Central memory CD8-positive, alpha-beta T cell (primary cell): ENCODE measurements at regions not wholly inside any gene's neighbourhood (a gene's known extent, or its start where the extent isn't known, plus 50 kb on each side); places are given as distances from the start of the nearest gene placed in this dataset.

Source experiments
- ATAC-seq: fragments of 150-1000 bp; cut with Tn5 transposase; replicated peaks from 2 replicates; pipeline ENCODE4 v1.10.0; 2022; ENCODE audit warnings: mild to moderate bottlenecking, moderate FRiP score, moderate number of reproducible peaks; ENCODE audit not compliant: poor library complexity, severe bottlenecking; ENCODE audit errors: extremely low read depth
- DNase-seq, 2 donors: peaks; one replicate each; pipeline ENCODE4 v3.0.0; 2021; ENCODE audit warnings: low spot score in 2 of 2
- H3K27ac Mint-ChIP-seq: one replicate; pipeline ENCODE4 v1.8.0; 2022; ENCODE audit warnings: low read depth, mild to moderate bottlenecking, moderate library complexity, mixed read lengths
- H3K27me3 Mint-ChIP-seq: one replicate; pipeline ENCODE4 v1.8.0; 2022; ENCODE audit warnings: mixed read lengths
- H3K36me3 Mint-ChIP-seq: one replicate; pipeline ENCODE4 v1.8.0; 2022; ENCODE audit warnings: mild to moderate bottlenecking, moderate library complexity, mixed read lengths; ENCODE audit not compliant: insufficient read depth
- H3K4me1 Mint-ChIP-seq: one replicate; pipeline ENCODE4 v1.8.0; 2022; ENCODE audit warnings: mixed read lengths
- H3K4me3 Mint-ChIP-seq: one replicate; pipeline ENCODE4 v1.8.0; 2022; ENCODE audit warnings: mild to moderate bottlenecking, moderate library complexity, mixed read lengths
- H3K9me3 Mint-ChIP-seq: one replicate; pipeline ENCODE4 v1.8.0; 2022; ENCODE audit warnings: mixed read lengths

DNA sequence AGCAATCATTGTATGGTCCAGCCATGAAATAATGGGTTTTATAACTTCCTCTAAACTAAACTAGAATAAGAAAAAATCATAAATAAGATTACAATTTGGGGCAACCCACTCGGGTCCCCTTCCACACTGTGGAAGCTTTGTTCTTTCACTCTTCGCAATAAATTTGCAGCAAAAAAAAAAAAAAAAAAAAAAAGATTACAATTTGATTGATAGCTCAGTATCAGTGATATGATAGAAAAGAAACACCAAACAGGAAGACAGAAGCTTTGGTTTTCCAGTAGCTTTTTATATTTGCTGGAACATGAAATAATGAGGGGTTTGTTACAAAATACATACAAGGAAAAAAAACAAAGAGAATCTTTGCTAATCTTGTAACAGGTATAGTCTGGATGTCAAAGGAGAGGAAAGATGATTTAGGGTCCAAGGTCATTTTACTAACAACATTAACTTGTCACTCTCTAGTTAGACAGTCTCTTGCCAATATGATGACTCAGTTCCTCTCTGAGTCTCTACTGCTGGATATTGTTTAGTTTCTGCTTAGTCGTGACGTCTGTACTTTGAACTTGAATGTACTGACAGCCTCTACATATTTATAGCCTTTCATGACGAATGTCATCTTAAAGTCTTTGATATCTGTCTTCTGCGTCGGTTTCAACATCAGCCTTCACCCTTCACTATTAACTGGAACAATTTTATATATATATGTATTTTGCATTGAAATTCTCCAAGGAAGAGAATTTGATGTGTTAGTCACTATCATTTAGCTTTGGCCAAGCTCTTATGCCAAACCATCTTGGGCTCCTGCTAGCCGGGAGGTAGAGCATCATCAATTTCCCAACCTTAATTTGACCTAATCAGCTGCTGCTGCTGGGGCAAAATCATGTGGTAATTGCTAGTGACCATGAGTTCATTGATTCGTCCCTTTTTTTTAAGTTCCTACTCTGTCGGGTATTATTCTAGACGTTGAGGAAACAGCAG, 213.1 kb upstream of the STXBP5 start:
- H3K27ac Mint-ChIP-seq = no peak overlapping the region
- no peaks in the 10 kb centered on the region for H3K4me1 Mint-ChIP-seq
- H3K4me3 Mint-ChIP-seq = no peak overlapping the region
- no peaks in the 10 kb centered on the region for H3K9me3 Mint-ChIP-seq
- no peaks in the 10 kb centered on the region for H3K36me3 Mint-ChIP-seq
- H3K27me3 Mint-ChIP-seq = no peaks in the 10 kb centered on the region
- ATAC-seq (no peak), DNase-seq (no peak)

- Mint-ChIP-seq H3K36me3 (no peaks in the 10 kb centered on the region), H3K27ac (no peak overlapping the region), H3K27me3 (no peaks in the 10 kb centered on the region), H3K4me1 (no peaks in the 10 kb centered on the region), H3K4me3 (no peak overlapping the region), H3K9me3 (no peaks in the 10 kb centered on the region)
- DNase-seq = no peak
- no peak for ATAC-seq
Measured at GRCh38 chr6:146997062-146997461, 207.2 kb upstream of the STXBP5 start.

GRCh38 chr6:146999766-147000165, 204.5 kb upstream of the STXBP5 start:
- no peak for DNase-seq
- H3K27ac Mint-ChIP-seq = no peak overlapping the region
- H3K4me3 Mint-ChIP-seq = no peak overlapping the region
- H3K36me3 Mint-ChIP-seq = no peaks in the 10 kb centered on the region
- no peaks in the 10 kb centered on the region for H3K9me3 Mint-ChIP-seq
- no peaks in the 10 kb centered on the region for H3K27me3 Mint-ChIP-seq
- no peak for ATAC-seq
- H3K4me1 Mint-ChIP-seq = no peaks in the 10 kb centered on the region

DNA sequence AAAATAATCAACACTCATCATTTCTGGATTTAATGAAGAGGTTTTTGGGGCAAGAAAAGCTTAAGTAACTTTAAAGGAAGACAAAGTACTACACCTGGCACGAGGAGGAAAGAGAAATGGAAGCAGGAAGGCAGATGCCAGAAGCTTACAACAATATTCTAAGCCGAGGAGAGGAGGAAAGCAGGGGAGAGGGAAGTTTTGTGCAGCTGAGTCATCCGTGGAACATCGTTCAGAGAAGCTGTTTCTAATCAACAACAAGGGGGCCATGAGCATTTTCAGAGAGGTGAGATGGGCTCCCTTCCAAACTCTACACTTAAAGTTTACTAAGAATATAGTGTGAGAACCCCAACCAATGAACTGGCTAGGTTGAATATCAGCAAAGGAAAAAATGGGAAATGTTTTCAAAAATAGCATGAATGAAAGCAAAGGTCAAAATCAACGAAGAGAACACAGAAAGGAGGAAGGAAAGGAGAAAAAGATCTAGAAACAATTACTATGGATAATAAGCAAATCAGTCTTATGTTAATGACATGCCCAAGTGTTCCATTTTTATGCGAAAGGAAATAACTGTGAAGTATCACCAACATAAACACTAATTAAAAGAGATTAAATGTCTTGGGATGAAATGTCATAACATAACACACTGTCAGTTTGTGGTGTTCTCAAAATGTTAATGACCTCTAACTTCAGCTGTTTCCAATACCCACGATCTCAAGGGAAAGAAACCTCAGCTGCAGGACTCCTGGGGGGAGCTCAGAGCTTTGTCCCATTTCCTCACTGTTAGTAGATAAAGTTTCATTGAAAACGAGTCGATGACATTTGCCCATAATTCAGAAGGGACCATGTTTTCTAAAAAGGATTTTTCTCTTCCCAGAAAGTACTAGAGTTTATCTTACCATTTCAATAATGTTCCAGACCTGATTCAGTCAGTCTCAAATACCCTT, 203.4 kb upstream of the STXBP5 start:
- Mint-ChIP-seq H3K27ac (no peak overlapping the region), H3K9me3 (no peaks in the 10 kb centered on the region), H3K36me3 (no peaks in the 10 kb centered on the region), H3K4me1 (no peaks in the 10 kb centered on the region), H3K27me3 (no peaks in the 10 kb centered on the region), H3K4me3 (no peak overlapping the region)
- ATAC-seq = no peak
- DNase-seq = no peak

DNA sequence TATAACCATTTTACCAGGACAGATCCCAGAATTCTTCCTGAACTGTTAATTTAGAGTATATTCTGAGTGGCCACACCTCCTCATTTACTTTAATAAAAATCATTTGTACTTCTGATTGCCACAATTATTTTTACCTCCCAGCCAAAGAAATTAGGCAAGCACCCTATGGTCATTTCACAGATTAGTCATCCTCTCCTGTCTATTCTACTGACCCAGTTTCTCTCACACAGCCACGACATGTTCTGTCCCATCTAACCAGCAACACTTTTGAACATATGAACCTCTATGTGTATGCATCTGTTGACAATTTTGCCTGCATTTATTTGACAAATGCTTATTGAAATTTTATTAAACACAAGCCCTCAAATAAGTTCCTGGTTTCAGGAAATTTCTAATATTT, 202.6 kb upstream of the STXBP5 start:
- ATAC-seq = no peak
- H3K4me3 Mint-ChIP-seq = no peak overlapping the region
- no peak for DNase-seq
- no peaks in the 10 kb centered on the region for H3K9me3 Mint-ChIP-seq
- peaks cover 4% of the 10 kb centered on the region for H3K27me3 Mint-ChIP-seq
- no peaks in the 10 kb centered on the region for H3K4me1 Mint-ChIP-seq
- no peaks in the 10 kb centered on the region for H3K36me3 Mint-ChIP-seq
- H3K27ac Mint-ChIP-seq = no peak overlapping the region

- Mint-ChIP-seq H3K36me3 (no peaks in the 10 kb centered on the region), H3K4me1 (no peaks in the 10 kb centered on the region), H3K27me3 (peaks cover 8% of the 10 kb centered on the region), H3K27ac (no peak overlapping the region), H3K9me3 (no peaks in the 10 kb centered on the region), H3K4me3 (no peak overlapping the region)
- DNase-seq (no peak), ATAC-seq (no peak)
Measured at GRCh38 chr6:147003186-147003585, 201.0 kb upstream of the STXBP5 start.

- H3K27ac Mint-ChIP-seq = no peak overlapping the region
- H3K9me3 Mint-ChIP-seq = no peaks in the 10 kb centered on the region
- ATAC-seq = no peak
- no peak for DNase-seq
- H3K4me1 Mint-ChIP-seq = no peaks in the 10 kb centered on the region
- peaks cover 24% of the 10 kb centered on the region for H3K27me3 Mint-ChIP-seq
- H3K36me3 Mint-ChIP-seq = no peaks in the 10 kb centered on the region
- H3K4me3 Mint-ChIP-seq = no peak overlapping the region
Measured at GRCh38 chr6:147005499-147005898, 198.7 kb upstream of the STXBP5 start.

- Mint-ChIP-seq H3K4me1 (no peaks in the 10 kb centered on the region), H3K4me3 (no peak overlapping the region), H3K9me3 (no peaks in the 10 kb centered on the region), H3K27ac (no peak overlapping the region), H3K36me3 (no peaks in the 10 kb centered on the region), H3K27me3 (peaks cover 24% of the 10 kb centered on the region)
- ATAC-seq (no peak), DNase-seq (no peak)
Measured at GRCh38 chr6:147007441-147007840, 196.8 kb upstream of the STXBP5 start.

DNA sequence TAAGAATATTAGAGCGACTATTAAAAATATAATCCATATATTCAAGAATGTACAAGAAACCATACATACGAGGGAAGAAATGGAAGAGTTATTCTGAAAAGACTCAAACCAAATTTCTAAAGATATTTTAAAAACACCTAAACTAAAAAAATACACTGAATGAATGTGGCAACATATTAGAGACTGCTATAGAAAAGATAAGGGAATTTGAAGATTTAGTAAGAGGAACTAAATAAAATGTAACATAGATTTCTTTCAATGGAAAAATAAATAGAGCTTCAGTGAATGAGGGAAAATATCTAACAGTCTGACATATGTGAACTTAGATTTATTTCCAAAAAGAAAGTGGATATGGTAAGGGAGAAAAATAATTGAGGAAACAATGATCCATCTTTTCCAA, 194.9 kb upstream of the STXBP5 start:
- ATAC-seq = no peak
- no peaks in the 10 kb centered on the region for H3K36me3 Mint-ChIP-seq
- no peaks in the 10 kb centered on the region for H3K9me3 Mint-ChIP-seq
- DNase-seq = no peak
- no peak overlapping the region for H3K4me3 Mint-ChIP-seq
- H3K27ac Mint-ChIP-seq = no peak overlapping the region
- H3K27me3 Mint-ChIP-seq = peaks cover 24% of the 10 kb centered on the region
- H3K4me1 Mint-ChIP-seq = no peaks in the 10 kb centered on the region

DNA sequence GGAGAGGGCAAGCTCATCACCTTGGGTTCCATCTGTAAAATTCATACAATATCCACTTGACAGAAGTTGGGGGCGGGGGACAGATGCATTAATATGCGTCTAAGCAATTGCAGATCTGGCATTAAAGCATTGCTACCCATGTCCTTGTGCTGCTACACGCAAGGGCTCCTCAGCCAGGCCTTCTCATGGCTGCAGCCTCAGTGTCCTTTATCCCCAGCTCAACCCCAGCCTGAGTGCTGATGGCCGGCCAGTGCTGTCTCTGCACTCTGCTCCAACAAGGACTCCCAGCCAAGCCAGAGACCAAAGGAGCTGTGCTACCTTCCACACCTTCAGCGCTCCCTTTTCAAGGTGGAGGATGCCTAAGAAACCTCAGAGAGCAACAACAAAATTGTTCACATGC, 188.5 kb upstream of the STXBP5 start:
- no peak overlapping the region for H3K27ac Mint-ChIP-seq
- H3K4me3 Mint-ChIP-seq = no peak overlapping the region
- no peak for ATAC-seq
- H3K36me3 Mint-ChIP-seq = peaks cover 2% of the 10 kb centered on the region
- peaks cover 10% of the 10 kb centered on the region for H3K27me3 Mint-ChIP-seq
- no peaks in the 10 kb centered on the region for H3K9me3 Mint-ChIP-seq
- no peaks in the 10 kb centered on the region for H3K4me1 Mint-ChIP-seq
- DNase-seq = no peak

- H3K27me3 Mint-ChIP-seq = peaks cover 10% of the 10 kb centered on the region
Measured at GRCh38 chr6:147016440-147016839, 187.8 kb upstream of the STXBP5 start.

DNA sequence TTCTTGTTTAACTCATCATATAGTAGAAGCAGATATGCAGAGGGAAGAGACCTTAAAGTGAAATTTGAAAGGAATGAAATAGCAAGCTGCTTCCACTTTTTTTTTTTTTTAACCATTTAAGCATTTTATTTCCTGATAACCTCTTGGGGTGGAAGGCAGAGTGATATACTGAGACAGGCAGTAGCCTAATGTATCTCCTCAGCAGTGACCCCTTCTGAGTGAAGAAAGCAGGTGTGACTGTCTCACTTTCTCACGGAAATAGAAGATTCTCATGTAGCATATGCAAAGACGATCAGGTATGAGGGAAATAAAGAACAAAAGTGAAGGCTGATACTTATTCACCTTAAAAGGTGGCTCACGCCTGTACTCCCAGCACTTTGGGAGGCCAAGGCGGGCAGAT, 187.1 kb upstream of the STXBP5 start:
- H3K36me3 Mint-ChIP-seq = peaks cover 2% of the 10 kb centered on the region
- peaks cover 10% of the 10 kb centered on the region for H3K27me3 Mint-ChIP-seq
- H3K4me1 Mint-ChIP-seq = no peaks in the 10 kb centered on the region
- H3K27ac Mint-ChIP-seq = no peak overlapping the region
- no peaks in the 10 kb centered on the region for H3K9me3 Mint-ChIP-seq
- no peak overlapping the region for H3K4me3 Mint-ChIP-seq
- ATAC-seq (no peak), DNase-seq (no peak)

More at GRCh38 chr6:147016440-147016839, 187.8 kb upstream of the STXBP5 start:
- no peak for DNase-seq
- no peak for ATAC-seq
- Mint-ChIP-seq H3K9me3 (no peaks in the 10 kb centered on the region), H3K36me3 (peaks cover 2% of the 10 kb centered on the region), H3K27ac (no peak overlapping the region), H3K4me1 (no peaks in the 10 kb centered on the region), H3K4me3 (no peak overlapping the region)
